BLaER1 treated with 17β-estradiol and CSF1 and Interleukin-3, amounts not matched to agents 10 nM and 100 nM (cell line): ENCODE measurements at regions not wholly inside any gene's neighbourhood (a gene's known extent, or its start where the extent isn't known, plus 50 kb on each side); places are given as distances from the start of the nearest gene placed in this dataset.
"Not testable (repeated sequence)": the region's sequence is repeated elsewhere in the genome, so short reads cannot be mapped to it uniquely, and the experiment has no call there.

ENCODE experiments used
- H3K27ac ChIP-seq, 11 experiments: shearing (Covaris generic); formaldehyde crosslinking; 2 replicates each; pipeline ENCODE4 v1.8.1; 2022
- H3K27me3 ChIP-seq, 11 experiments: shearing (Covaris generic); formaldehyde crosslinking; 2 replicates each; pipeline ENCODE4 v1.8.1; 2022
- H3K36me3 ChIP-seq, 11 experiments: shearing (Covaris generic); formaldehyde crosslinking; 2 replicates each; pipeline ENCODE4 v1.8.1; 2022
- H3K4me1 ChIP-seq, 10 experiments: shearing (Covaris generic); formaldehyde crosslinking; 2 replicates each; pipeline ENCODE4 v1.8.1; 2022
- H3K4me2 ChIP-seq, 11 experiments: shearing (Covaris generic); formaldehyde crosslinking; 2 replicates each; pipeline ENCODE4 v1.8.1; 2022
- H3K4me3 ChIP-seq, 10 experiments: shearing (Covaris generic); formaldehyde crosslinking; 2 replicates each; pipeline ENCODE4 v1.8.1; 2022
- H3K9ac ChIP-seq, 11 experiments: shearing (Covaris generic); formaldehyde crosslinking; 2 replicates each; pipeline ENCODE4 v1.8.1; 2022
- H3K9me3 ChIP-seq, 11 experiments: shearing (Covaris generic); formaldehyde crosslinking; replicated peaks in 1 of 11; 2 replicates each; pipeline ENCODE4 v1.8.1; 2022
- H4K20me1 ChIP-seq, 11 experiments: shearing (Covaris generic); formaldehyde crosslinking; 2 replicates each; pipeline ENCODE4 v1.8.1; 2022
- Cebpa-rat ChIP-seq, 11 experiments: shearing (Covaris generic); IDR thresholded peaks; 2 replicates each; pipeline ENCODE4 v1.8.1; 2022

GRCh38 chr15:69565066-69565655, 112.5 kb downstream of the RPLP1 start:
- no peaks in the 10 kb centered on the region for H3K9me3 ChIP-seq
- peaks cover 0 to 8% (median 2%) of the 10 kb centered on the region in 10 experiments; a peak in 5 of 20 replicates for H3K4me1 ChIP-seq
- H3K27me3 ChIP-seq, result no peaks in the 10 kb centered on the region
- H3K4me2 ChIP-seq, result no peak overlapping the region
- no peak overlapping the region for H3K4me3 ChIP-seq
- peaks cover 0 to 8% (median 0%) of the 10 kb centered on the region in 11 experiments; a peak in 1 of 22 replicates for H4K20me1 ChIP-seq
- TF ChIP-seq Cebpa-rat (IDR thresholded peaks at IDR 0.05), result no peak
- H3K36me3 ChIP-seq, result no peaks in the 10 kb centered on the region
- no peak overlapping the region for H3K27ac ChIP-seq
- H3K9ac ChIP-seq, result no peak overlapping the region

- H3K9me3 ChIP-seq, H3K27me3 ChIP-seq, H3K9ac ChIP-seq, H3K27ac ChIP-seq, H3K4me3 ChIP-seq, H4K20me1 ChIP-seq, H3K4me1 ChIP-seq, H3K4me2 ChIP-seq, H3K36me3 ChIP-seq: not testable (repeated sequence)
These were observed 114.7 kb downstream of the RPLP1 start for GRCh38 chr15:69567238-69567760.

GRCh38 chr15:69568173-69569009, 115.8 kb downstream of the RPLP1 start:
- Histone ChIP-seq H3K4me3 (no peak overlapping the region), H3K4me1 (peaks cover 0 to 3% (median under 1%) of the 10 kb centered on the region in 10 experiments; a peak in 5 of 20 replicates), H3K9me3 (no peaks in the 10 kb centered on the region), H3K4me2 (peak overlapping the region in 1 of 11 experiments; percentile 22; a peak in 2 of 22 replicates), H4K20me1 (peaks cover 0 to 8% (median 0%) of the 10 kb centered on the region in 11 experiments; a peak in 1 of 22 replicates), H3K36me3 (no peaks in the 10 kb centered on the region), H3K9ac (no peak overlapping the region), H3K27me3 (peaks cover 0 to 5% (median 0%) of the 10 kb centered on the region in 11 experiments; a peak in 5 of 22 replicates), H3K27ac (no peak overlapping the region)
- TF ChIP-seq Cebpa-rat (IDR thresholded peaks at IDR 0.05), result no peak

GRCh38 chr15:69570454-69570853, 117.8 kb downstream of the RPLP1 start:
- TF ChIP-seq Cebpa-rat (IDR thresholded peaks at IDR 0.05), result no peak
- H3K36me3 ChIP-seq, result no peaks in the 10 kb centered on the region
- no peak overlapping the region for H3K4me2 ChIP-seq
- H3K4me3 ChIP-seq, result no peak overlapping the region
- H3K9ac ChIP-seq, result no peak overlapping the region
- peaks cover 0 to 13% (median 0%) of the 10 kb centered on the region in 11 experiments; a peak in 2 of 22 replicates for H4K20me1 ChIP-seq
- peaks cover 0 to 23% (median under 1%) of the 10 kb centered on the region in 10 experiments; a peak in 9 of 20 replicates for H3K4me1 ChIP-seq
- H3K27me3 ChIP-seq, result peaks cover 0 to 5% (median 0%) of the 10 kb centered on the region in 11 experiments; a peak in 5 of 22 replicates
- H3K27ac ChIP-seq, result no peak overlapping the region
- H3K9me3 ChIP-seq, result no peaks in the 10 kb centered on the region

- Histone ChIP-seq H3K9ac (no peak overlapping the region), H3K27ac (no peak overlapping the region), H3K4me3 (no peak overlapping the region), H3K36me3 (no peaks in the 10 kb centered on the region), H3K4me2 (no peak overlapping the region), H3K4me1 (peaks cover 1 to 29% (median 6%) of the 10 kb centered on the region in 10 experiments; a peak in 18 of 20 replicates), H3K9me3 (no peaks in the 10 kb centered on the region), H3K27me3 (peaks cover 0 to 5% (median 0%) of the 10 kb centered on the region in 11 experiments; a peak in 5 of 22 replicates), H4K20me1 (peaks cover 0 to 17% (median 0%) of the 10 kb centered on the region in 11 experiments; a peak in 4 of 22 replicates)
- no peak for TF ChIP-seq Cebpa-rat (IDR thresholded peaks at IDR 0.05)
These were observed 118.4 kb downstream of the RPLP1 start for GRCh38 chr15:69570997-69571396.

GRCh38 chr15:69573278-69573677, 120.7 kb downstream of the RPLP1 start:
- not testable (repeated sequence) for H3K36me3 ChIP-seq, H3K9me3 ChIP-seq, H3K4me3 ChIP-seq, H3K9ac ChIP-seq, H3K27ac ChIP-seq
- Histone ChIP-seq H3K4me1 (peaks cover 8 to 39% (median 14%) of the 10 kb centered on the region in 10 experiments), H3K4me2 (peak overlapping the region in 3 of 11 experiments; percentile 54 to 85 (median 69); a peak in 5 of 22 replicates), H4K20me1 (peaks cover 0 to 29% (median 0%) of the 10 kb centered on the region in 11 experiments; a peak in 6 of 22 replicates), H3K27me3 (peaks cover 9 to 24% (median 14%) of the 10 kb centered on the region in 11 experiments; a peak in 16 of 22 replicates)

- peaks cover 14 to 44% (median 21%) of the 10 kb centered on the region in 10 experiments for H3K4me1 ChIP-seq
- no peak for TF ChIP-seq Cebpa-rat (IDR thresholded peaks at IDR 0.05)
- H3K9me3 ChIP-seq, result no peaks in the 10 kb centered on the region
- H3K9ac ChIP-seq, result no peak overlapping the region
- peak overlapping the region in 4 of 11 experiments; percentile 3 to 85 (median 62); a peak in 6 of 22 replicates for H3K4me2 ChIP-seq
- H3K27me3 ChIP-seq, result peaks cover 11 to 31% (median 21%) of the 10 kb centered on the region in 11 experiments; a peak in 17 of 22 replicates
- H4K20me1 ChIP-seq, result peaks cover 0 to 30% (median 0%) of the 10 kb centered on the region in 11 experiments; a peak in 5 of 22 replicates
- no peaks in the 10 kb centered on the region for H3K36me3 ChIP-seq
- H3K4me3 ChIP-seq, result no peak overlapping the region
- peak overlapping the region in 3 of 11 experiments; percentile 46 to 62 (median 48); a peak in 6 of 22 replicates for H3K27ac ChIP-seq
These were observed 121.3 kb downstream of the RPLP1 start for GRCh38 chr15:69573815-69574475.

- 0 out of 22 replicates have a peak overlapping the region, but pooled peaks of 1 of the 11 experiments have one; percentile 8 for H3K9ac ChIP-seq
These were observed 121.9 kb downstream of the RPLP1 start for GRCh38 chr15:69574506-69574905.

More at GRCh38 chr15:69574506-69574905, 121.9 kb downstream of the RPLP1 start:
- Histone ChIP-seq H3K4me2 (peak overlapping the region in 4 of 11 experiments; percentile 3 to 85 (median 62); a peak in 6 of 22 replicates), H4K20me1 (peaks cover 0 to 30% (median 0%) of the 10 kb centered on the region in 11 experiments; a peak in 5 of 22 replicates), H3K9me3 (no peaks in the 10 kb centered on the region), H3K36me3 (no peaks in the 10 kb centered on the region), H3K27me3 (peaks cover 11 to 36% (median 27%) of the 10 kb centered on the region in 11 experiments; a peak in 18 of 22 replicates), H3K4me1 (peaks cover 20 to 50% (median 26%) of the 10 kb centered on the region in 10 experiments), H3K4me3 (no peak overlapping the region), H3K27ac (peak overlapping the region in 3 of 11 experiments; percentile 46 to 62 (median 48); a peak in 6 of 22 replicates)
- TF ChIP-seq Cebpa-rat (IDR thresholded peaks at IDR 0.05), result no peak
